T47D (cell line): ENCODE measurements at regions not wholly inside any gene's neighbourhood (a gene's known extent, or its start where the extent isn't known, plus 50 kb on each side); places are given as distances from the start of the nearest gene placed in this dataset.
"Not testable (repeated sequence)": the region's sequence is repeated elsewhere in the genome, so short reads cannot be mapped to it uniquely, and the experiment has no call there.

Source experiments
- DNase-seq, 2 experiments: peaks; one replicate each; pipeline versions ENCODE4 v3.0.0 to v3.0.0-alpha.2; 2011 to 2012; ENCODE audit warnings: low read depth in 1 of 2, low spot score in 1 of 2
- JUND ChIP-seq: IDR thresholded peaks from 2 replicates; pipeline ENCODE4 v1.6.1; 2012; ENCODE audit warnings: low read depth
- in situ Hi-C: cut with HindIII; loops from 2 replicates; pipeline ENCODE4 v1.10.0; 2016; ENCODE audit warnings: low sequenced_read_pairs, low pct_unique_long_range_greater_than_20kb

DNA sequence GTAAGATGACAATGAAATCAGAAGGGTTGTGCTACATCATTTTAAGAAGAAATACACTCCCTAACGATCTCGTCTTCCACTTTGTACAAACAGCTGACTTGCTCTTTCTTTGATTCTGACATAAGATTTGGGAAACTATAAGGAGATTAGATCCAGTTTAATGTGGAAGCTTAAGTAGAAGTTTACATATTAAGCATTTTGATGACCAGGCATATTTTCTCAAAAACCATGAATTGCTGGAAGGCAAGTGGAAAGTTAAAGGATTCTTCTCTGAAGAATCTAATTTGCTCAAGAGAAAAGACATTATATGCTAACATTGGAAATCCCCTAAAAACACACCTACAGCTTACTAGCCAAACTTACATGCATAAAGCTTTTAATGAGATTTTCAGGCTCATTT is 531.9 kb upstream of the PTPRD start:
- TF ChIP-seq JUND: no peak
- DNase-seq: no peak
- in situ Hi-C loops: no loop called here

DNA sequence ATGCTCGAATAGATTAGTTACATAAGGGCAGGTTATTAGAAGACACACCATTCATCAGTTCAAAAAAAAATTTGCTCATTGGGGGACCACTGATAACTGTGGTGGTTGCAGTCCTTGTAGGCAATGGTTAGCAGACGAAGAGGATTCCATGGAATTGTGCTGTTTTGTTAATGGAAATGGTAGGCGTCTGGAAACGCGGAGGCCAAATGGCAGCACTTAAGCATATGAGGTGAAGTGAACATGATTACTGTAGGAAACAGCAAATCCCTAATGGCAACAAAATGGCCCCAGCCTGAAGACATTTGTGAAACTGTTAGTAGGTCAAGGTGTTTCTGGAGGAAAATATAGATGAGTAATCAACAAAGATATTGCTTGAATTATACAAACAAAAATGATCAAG is 535.4 kb upstream of the PTPRD start:
- no peak for DNase-seq
- TF ChIP-seq JUND: no peak
- in situ Hi-C loops: no loop called here

DNA sequence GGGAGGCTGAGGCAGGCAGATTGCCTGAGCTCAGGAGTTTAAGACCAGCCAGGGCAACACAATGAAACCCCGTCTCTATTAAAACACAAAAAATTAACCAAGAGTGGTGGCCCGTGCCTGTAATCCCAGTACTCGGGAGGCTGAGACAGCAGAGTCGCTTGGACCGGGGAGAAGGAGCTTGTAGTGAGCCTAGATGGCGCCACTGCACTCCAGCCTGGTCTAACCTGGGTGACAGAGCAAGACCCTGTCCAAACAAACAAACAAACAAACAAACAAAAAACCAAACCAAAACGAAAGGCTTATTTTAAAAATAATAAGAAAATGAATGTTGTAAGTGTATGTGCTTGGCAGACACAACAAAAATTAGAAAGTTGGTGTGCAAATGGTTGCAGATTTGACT is 536.3 kb upstream of the PTPRD start:
- in situ Hi-C loops: no loop called here
- DNase-seq: peak in 1 of 2 experiments; percentile 7
- TF ChIP-seq JUND: no peak

DNA sequence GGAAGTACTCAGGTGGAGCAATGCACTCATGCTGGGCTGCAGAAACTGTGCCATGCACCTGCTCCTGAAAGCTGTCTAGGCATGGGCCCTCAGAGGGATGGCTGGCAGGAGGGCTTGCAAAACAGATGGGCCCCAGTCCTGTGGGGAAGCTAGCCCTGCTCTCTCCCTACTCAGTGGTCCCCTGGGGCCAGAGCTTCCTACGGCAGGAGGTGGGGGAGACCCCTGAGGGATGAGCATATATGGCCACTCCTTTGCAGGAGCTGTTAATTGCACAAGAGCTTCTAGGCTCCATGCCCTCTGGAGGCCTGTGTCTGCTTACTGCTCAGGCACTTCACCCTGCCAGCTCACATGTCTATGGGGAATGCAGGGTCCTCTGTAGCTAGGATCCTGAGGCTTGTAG is 545.3 kb upstream of the PTPRD start:
- no peak for TF ChIP-seq JUND
- no peak for DNase-seq
- in situ Hi-C loops: no loop called here

DNA sequence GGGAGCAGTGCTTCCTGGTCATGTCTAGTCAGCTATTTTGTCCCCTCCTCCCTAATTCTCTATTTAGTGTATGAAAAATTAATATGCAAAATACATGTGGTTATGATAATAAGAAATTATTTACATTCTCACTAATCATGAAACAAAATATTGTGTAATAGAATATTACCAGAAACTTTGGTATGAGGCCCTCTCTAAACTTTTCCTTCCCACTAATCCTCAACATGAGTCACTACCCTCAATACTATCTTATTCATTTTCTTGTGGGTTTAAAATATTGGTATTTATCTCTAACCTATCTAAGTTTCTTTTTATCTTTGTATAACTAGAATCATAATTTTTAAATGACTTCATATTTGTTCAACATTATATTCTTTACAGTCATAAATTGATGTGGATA is 545.9 kb upstream of the PTPRD start:
- in situ Hi-C loops: no loop called here
- no peak for DNase-seq
- TF ChIP-seq JUND: no peak

DNA sequence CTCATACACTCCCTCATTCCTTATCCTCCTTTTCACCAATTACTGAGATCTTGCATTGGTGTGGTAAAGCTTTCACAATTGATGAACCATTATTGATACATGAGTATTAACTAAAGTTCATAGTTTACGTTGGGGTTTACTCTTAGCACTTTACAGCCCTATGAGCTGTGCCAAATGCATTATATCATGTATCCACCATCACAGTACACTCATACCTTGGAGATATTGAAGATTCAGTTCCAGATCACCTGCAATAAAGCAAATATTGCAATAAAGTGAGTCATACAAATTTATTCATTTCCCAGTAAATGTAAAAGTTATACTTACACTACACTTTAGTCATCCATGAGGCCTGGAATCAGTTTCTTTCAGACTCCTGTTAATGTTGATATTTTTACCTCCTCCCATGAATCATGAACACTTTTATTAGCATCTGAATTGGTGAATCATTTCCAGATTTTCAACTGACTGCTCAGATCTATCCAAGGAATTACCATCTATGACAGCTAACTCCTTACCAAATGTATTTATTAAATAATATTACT is 546.6 kb upstream of the PTPRD start:
- no peak for TF ChIP-seq JUND
- no peak for DNase-seq
- in situ Hi-C loops: no loop called here

DNA sequence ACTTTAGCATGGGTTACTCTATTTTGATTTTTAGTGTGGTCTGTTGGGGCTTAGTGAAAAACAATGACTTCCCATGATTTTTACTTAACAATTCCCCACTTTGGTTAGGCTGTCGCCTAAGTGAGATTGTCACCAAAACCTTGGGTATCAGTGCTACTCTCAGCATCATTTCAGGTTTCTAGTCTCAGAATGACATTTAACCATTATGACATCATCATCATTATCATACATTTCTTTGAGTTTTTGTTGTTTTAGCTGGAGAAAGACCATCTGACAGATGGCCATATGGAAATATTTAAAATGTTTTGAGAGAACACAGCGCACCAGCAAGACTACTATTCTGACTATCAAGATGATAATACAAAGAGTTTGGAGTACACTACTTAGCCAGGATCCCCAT is 551.0 kb upstream of the PTPRD start:
- no peak for DNase-seq
- in situ Hi-C loops: no loop called here
- TF ChIP-seq JUND: no peak

DNA sequence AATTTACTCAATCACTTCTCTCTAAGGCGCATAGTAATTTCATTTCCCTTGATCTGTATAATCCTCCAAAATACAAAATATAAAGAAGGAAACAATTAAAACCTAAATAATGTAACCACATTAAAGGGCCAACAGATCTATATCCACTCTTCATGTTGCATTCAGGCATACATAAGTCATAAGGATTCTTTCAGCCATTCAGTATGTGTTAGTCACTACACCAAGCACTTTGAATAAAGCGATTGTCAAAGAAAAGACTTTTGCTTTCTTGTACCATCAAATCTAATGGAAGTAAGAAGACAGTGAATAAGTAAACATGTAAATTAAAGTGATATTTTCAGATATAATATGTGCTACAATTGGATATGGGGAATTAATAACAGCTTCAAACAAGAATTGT is 569.2 kb upstream of the PTPRD start:
- in situ Hi-C loops: no loop called here
- TF ChIP-seq JUND: no peak
- no peak for DNase-seq

DNA sequence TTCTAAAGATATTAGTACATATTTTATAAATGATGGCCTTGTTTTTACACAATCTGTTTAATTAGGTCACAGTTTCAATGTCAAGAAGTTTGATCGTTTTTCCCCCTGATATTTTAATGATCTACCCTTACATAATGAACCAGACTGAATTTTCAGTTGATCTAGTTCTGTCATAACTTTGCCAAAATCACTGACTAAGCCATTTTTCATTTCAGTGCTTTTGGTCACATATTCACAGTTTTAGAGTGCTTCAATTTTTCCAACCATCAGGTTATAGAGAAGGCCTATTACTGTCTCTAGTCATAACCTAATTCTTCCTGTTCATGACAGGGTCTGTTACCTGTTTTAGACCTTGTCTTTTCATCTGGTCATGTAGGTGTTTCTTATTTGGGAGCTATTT is 577.9 kb upstream of the PTPRD start:
- in situ Hi-C loops: no loop called here
- TF ChIP-seq JUND: no peak

DNA sequence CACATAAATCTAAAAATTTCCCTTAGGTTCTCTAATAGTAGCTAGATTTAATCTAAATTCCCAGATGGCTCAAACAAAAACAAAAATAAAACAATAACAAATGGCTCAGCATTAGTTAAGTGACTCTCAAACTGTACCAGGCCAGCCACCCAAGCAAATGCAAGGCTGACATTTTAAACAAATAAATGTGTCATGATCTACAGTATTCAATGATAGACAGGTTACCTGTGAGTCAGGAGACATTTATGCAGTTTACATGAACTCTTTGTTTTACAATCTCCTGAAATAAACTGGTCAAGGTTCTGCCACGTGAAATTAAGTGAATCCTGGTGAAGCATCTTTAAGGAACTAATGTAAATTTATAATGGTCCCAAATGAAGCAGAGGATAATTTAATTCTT is 580.2 kb upstream of the PTPRD start:
- no peak for TF ChIP-seq JUND
- in situ Hi-C loops: no loop called here
- DNase-seq: no peak

More for the DNA sequence above, 577.9 kb upstream of the PTPRD start:
- no peak for DNase-seq

DNA sequence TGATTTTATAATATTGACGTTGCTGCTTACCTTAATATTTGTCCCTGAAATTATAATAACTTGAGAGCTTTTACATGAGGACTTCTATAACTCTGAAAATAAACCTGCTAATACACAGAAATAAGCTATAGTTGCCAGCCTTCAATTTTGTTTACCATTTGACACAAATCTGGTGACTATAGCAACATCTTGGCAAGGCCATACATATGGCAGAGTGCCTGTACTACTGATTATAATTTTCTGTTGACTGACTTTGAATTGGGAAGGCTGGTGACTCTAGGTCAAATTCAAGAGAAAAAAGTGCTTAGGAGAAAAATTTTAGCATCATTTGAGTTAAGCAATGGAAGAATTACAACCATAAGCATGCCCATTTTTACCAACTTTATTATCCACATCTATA is 581.4 kb upstream of the PTPRD start:
- in situ Hi-C loops: no loop called here
- DNase-seq: peak in 1 of 2 experiments; percentile 2
- TF ChIP-seq JUND: no peak

DNA sequence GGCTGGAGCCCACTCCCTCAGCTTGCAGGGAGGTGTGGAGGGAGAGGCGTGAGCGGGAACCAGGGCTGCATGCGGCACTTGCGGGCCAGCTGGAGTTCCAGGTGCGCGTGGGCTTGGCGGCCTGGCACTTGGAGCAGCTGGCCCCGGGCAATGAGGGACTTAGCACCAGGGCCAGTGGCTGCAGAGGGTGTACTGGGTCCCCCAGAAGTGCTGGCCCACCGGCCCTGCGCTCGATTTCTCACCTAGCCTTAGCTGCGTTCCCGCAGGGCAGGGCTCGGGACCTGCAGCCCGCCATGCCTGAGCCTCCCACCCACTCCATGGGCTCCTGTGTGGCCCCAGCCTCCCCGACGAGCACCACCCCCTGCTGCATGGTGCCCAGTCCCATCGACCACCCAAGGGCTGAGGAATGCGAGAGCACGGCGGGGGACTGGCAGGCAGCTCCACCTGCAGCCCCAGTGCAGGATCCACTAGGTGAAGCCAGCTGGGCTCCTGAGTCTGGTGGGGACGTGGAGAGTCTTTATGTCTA is 584.1 kb upstream of the PTPRD start:
- in situ Hi-C loops, DNase-seq: not testable (repeated sequence)

DNA sequence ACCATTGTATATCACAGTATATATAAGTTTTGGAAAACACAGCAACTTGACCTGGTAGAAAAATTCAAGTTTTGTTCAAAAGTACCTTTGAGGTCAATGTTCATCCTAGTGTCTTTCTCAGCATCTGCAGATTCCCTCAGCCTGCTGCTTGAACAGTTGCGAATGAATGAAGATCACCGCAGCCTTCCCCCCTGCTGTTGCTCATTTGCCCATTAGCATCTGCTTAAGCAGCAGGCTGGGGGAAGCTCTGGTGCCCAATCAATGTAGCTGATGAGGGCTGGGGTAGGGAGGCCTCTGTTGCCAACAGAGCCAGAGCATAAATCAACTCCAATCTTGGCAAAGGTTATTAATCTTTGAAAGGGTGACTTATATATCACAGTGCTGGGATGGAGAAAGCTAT is 586.5 kb upstream of the PTPRD start:
- in situ Hi-C loops: no loop called here
- DNase-seq: no peak
- no peak for TF ChIP-seq JUND

DNA sequence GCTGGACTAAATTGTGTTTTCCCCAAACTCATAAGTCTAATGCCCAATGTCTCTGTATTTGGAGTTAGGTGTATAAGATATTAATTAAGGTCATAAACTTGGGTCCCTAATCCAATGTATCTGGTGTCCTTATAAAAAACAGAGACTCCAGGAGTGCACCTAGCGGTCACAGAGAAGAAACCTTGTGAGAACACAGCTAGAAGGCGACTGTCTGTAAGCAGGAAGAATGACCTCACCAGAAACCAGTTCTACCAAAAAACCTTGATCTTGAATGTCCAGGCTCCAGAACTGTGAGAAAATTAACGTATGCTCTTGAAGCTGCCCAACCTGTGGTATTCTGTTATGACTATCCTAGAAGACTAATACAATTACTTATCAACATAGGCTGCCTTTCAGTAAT is 591.7 kb upstream of the PTPRD start:
- TF ChIP-seq JUND: no peak
- in situ Hi-C loops: no loop called here
- peak in 1 of 2 experiments; percentile 31 for DNase-seq
